ENCODE measurements at regions not wholly inside any gene's neighbourhood (a gene's known extent, or its start where the extent isn't known, plus 50 kb on each side); places are given as distances from the start of the nearest gene placed in this dataset.
"Not testable (repeated sequence)": the region's sequence is repeated elsewhere in the genome, so short reads cannot be mapped to it uniquely, and the experiment has no call there.

- not testable (repeated sequence) for H3K9me3 ChIP-seq (replicated peaks in 1 of 11); H3K4me2 ChIP-seq; H3K4me3 ChIP-seq; H3K27me3 ChIP-seq; H3K36me3 ChIP-seq; H3K9ac ChIP-seq; H4K20me1 ChIP-seq; H3K27ac ChIP-seq; H3K4me1 ChIP-seq
Measured at GRCh38 chr9:41839786-41840185, 289.4 kb downstream of the CNTNAP3B start.

- H3K27me3 ChIP-seq; H3K4me2 ChIP-seq; H3K9ac ChIP-seq; H3K4me3 ChIP-seq; H3K27ac ChIP-seq; H3K4me1 ChIP-seq; H3K9me3 ChIP-seq (replicated peaks in 1 of 11); H3K36me3 ChIP-seq; H4K20me1 ChIP-seq: not testable (repeated sequence)
Measured at GRCh38 chr9:41838953-41839352, 290.3 kb downstream of the CNTNAP3B start.

- not testable (repeated sequence) for H3K36me3 ChIP-seq; H4K20me1 ChIP-seq; H3K4me2 ChIP-seq; H3K9ac ChIP-seq; H3K4me1 ChIP-seq; H3K4me3 ChIP-seq; H3K27me3 ChIP-seq; H3K9me3 ChIP-seq (replicated peaks in 1 of 11); H3K27ac ChIP-seq
Measured at GRCh38 chr9:41838562-41838851, 290.7 kb downstream of the CNTNAP3B start.

- H3K27ac ChIP-seq; H3K4me1 ChIP-seq; H3K36me3 ChIP-seq; H3K27me3 ChIP-seq; H4K20me1 ChIP-seq; H3K9ac ChIP-seq; H3K4me3 ChIP-seq; H3K9me3 ChIP-seq (replicated peaks in 1 of 11); H3K4me2 ChIP-seq: not testable (repeated sequence)
Measured at GRCh38 chr9:41837684-41838561, 291.3 kb downstream of the CNTNAP3B start.

GRCh38 chr9:41833108-41833507 is 296.1 kb downstream of the CNTNAP3B start:
- not testable (repeated sequence) for H3K27me3 ChIP-seq; H3K9ac ChIP-seq; H3K4me1 ChIP-seq; H3K9me3 ChIP-seq (replicated peaks in 1 of 11); H3K36me3 ChIP-seq; H4K20me1 ChIP-seq; H3K27ac ChIP-seq; H3K4me3 ChIP-seq; H3K4me2 ChIP-seq

GRCh38 chr9:41824723-41825122 is 304.5 kb downstream of the CNTNAP3B start:
- H3K36me3 ChIP-seq; H3K27me3 ChIP-seq; H3K9ac ChIP-seq; H3K9me3 ChIP-seq (replicated peaks in 1 of 11); H3K4me2 ChIP-seq; H3K27ac ChIP-seq; H3K4me3 ChIP-seq; H4K20me1 ChIP-seq; H3K4me1 ChIP-seq: not testable (repeated sequence)

- H3K36me3 ChIP-seq; H3K4me2 ChIP-seq; H3K4me3 ChIP-seq; H3K27ac ChIP-seq; H3K9ac ChIP-seq; H3K27me3 ChIP-seq; H3K9me3 ChIP-seq (replicated peaks in 1 of 11); H3K4me1 ChIP-seq; H4K20me1 ChIP-seq: not testable (repeated sequence)
Measured at GRCh38 chr9:41802706-41803105, 326.5 kb downstream of the CNTNAP3B start.

- H3K4me2 ChIP-seq; H3K4me1 ChIP-seq; H3K27ac ChIP-seq; H3K9ac ChIP-seq; H4K20me1 ChIP-seq; H3K9me3 ChIP-seq (replicated peaks in 1 of 11); H3K36me3 ChIP-seq; H3K27me3 ChIP-seq; H3K4me3 ChIP-seq: not testable (repeated sequence)
Measured at GRCh38 chr9:41798684-41799083, 330.5 kb downstream of the CNTNAP3B start.

GRCh38 chr9:41790719-41791363 is 338.4 kb downstream of the CNTNAP3B start:
- H4K20me1 ChIP-seq; H3K36me3 ChIP-seq; H3K9me3 ChIP-seq (replicated peaks in 1 of 11); H3K27me3 ChIP-seq; H3K4me3 ChIP-seq; H3K9ac ChIP-seq; H3K27ac ChIP-seq; H3K4me1 ChIP-seq: not testable (repeated sequence)
- peak overlapping the region in 1 of 11 experiments; percentile 28; a peak in 1 of 22 replicates for H3K4me2 ChIP-seq

GRCh38 chr9:41790007-41790406 is 339.2 kb downstream of the CNTNAP3B start:
- not testable (repeated sequence) for H3K4me2 ChIP-seq; H3K4me3 ChIP-seq; H3K27me3 ChIP-seq; H3K4me1 ChIP-seq; H3K9ac ChIP-seq; H4K20me1 ChIP-seq; H3K36me3 ChIP-seq; H3K27ac ChIP-seq; H3K9me3 ChIP-seq (replicated peaks in 1 of 11)

GRCh38 chr9:41789387-41789786 is 339.8 kb downstream of the CNTNAP3B start:
- H3K27ac ChIP-seq; H3K4me2 ChIP-seq; H3K36me3 ChIP-seq; H3K4me1 ChIP-seq; H3K27me3 ChIP-seq; H3K9me3 ChIP-seq (replicated peaks in 1 of 11); H3K9ac ChIP-seq; H4K20me1 ChIP-seq; H3K4me3 ChIP-seq: not testable (repeated sequence)

GRCh38 chr9:41787951-41788350 is 341.3 kb downstream of the CNTNAP3B start:
- not testable (repeated sequence) for H3K4me1 ChIP-seq; H4K20me1 ChIP-seq; H3K36me3 ChIP-seq; H3K4me2 ChIP-seq; H3K27ac ChIP-seq; H3K9ac ChIP-seq; H3K27me3 ChIP-seq; H3K4me3 ChIP-seq; H3K9me3 ChIP-seq (replicated peaks in 1 of 11)

GRCh38 chr9:41787270-41787669 is 342.0 kb downstream of the CNTNAP3B start:
- not testable (repeated sequence) for H3K9ac ChIP-seq; H3K4me3 ChIP-seq; H3K9me3 ChIP-seq (replicated peaks in 1 of 11); H4K20me1 ChIP-seq; H3K4me2 ChIP-seq; H3K27ac ChIP-seq; H3K4me1 ChIP-seq; H3K27me3 ChIP-seq; H3K36me3 ChIP-seq

- not testable (repeated sequence) for H3K4me3 ChIP-seq; H3K4me1 ChIP-seq; H4K20me1 ChIP-seq; H3K27me3 ChIP-seq; H3K27ac ChIP-seq; H3K36me3 ChIP-seq; H3K4me2 ChIP-seq; H3K9me3 ChIP-seq (replicated peaks in 1 of 11); H3K9ac ChIP-seq
Measured at GRCh38 chr9:41784006-41784405, 345.2 kb downstream of the CNTNAP3B start.

Measured in BLaER1 treated with 17β-estradiol and CSF1 and Interleukin-3, amounts not matched to agents 10 nM and 100 nM (cell line).